Kidney capillary endothelial cell (primary cell): ENCODE measurements at regions not wholly inside any gene's neighbourhood (a gene's known extent, or its start where the extent isn't known, plus 50 kb on each side); places are given as distances from the start of the nearest gene placed in this dataset.
"Not testable (repeated sequence)": the region's sequence is repeated elsewhere in the genome, so short reads cannot be mapped to it uniquely, and the experiment has no call there.

Source experiments
- DNase-seq: peaks from one replicate; pipeline ENCODE4 v3.0.0-alpha.2; 2018; ENCODE audit warnings: low spot score

- no peak for DNase-seq
Measured at GRCh38 chr13:62799931-62800436, 1384.3 kb upstream of the PCDH20 start.

GRCh38 chr13:62799038-62799535 lies 1383.4 kb upstream of the PCDH20 start:
- DNase-seq, result no peak

GRCh38 chr13:62793850-62794249 lies 1378.2 kb upstream of the PCDH20 start:
- no peak for DNase-seq

GRCh38 chr13:62781866-62782265 lies 1366.2 kb upstream of the PCDH20 start:
- DNase-seq, result no peak

- no peak for DNase-seq
Measured at GRCh38 chr13:62779161-62779560, 1363.5 kb upstream of the PCDH20 start.

GRCh38 chr13:62767473-62767872 lies 1351.8 kb upstream of the PCDH20 start:
- DNase-seq, result no peak

GRCh38 chr13:62760724-62761123 lies 1345.1 kb upstream of the PCDH20 start:
- DNase-seq, result no peak

GRCh38 chr13:62747629-62748028 lies 1332.0 kb upstream of the PCDH20 start:
- DNase-seq, result no peak

- DNase-seq, result no peak
Measured at GRCh38 chr13:62747152-62747551, 1331.5 kb upstream of the PCDH20 start.

GRCh38 chr13:62729746-62730145 lies 1314.1 kb upstream of the PCDH20 start:
- not testable (repeated sequence) for DNase-seq

GRCh38 chr13:62721893-62722292 lies 1306.2 kb upstream of the PCDH20 start:
- no peak for DNase-seq

GRCh38 chr13:62711948-62712347 lies 1296.3 kb upstream of the PCDH20 start:
- not testable (repeated sequence) for DNase-seq

- no peak for DNase-seq
Measured at GRCh38 chr13:62710787-62711186, 1295.1 kb upstream of the PCDH20 start.

- no peak for DNase-seq
Measured at GRCh38 chr13:62706048-62706447, 1290.4 kb upstream of the PCDH20 start.

- no peak for DNase-seq
Measured at GRCh38 chr13:62704875-62705274, 1289.2 kb upstream of the PCDH20 start.

- no peak for DNase-seq
Measured at GRCh38 chr13:62702502-62702901, 1286.9 kb upstream of the PCDH20 start.

- no peak for DNase-seq
Measured at GRCh38 chr13:62697701-62698100, 1282.1 kb upstream of the PCDH20 start.

GRCh38 chr13:62696490-62696889 lies 1280.8 kb upstream of the PCDH20 start:
- DNase-seq, result no peak

GRCh38 chr13:62687732-62688131 lies 1272.1 kb upstream of the PCDH20 start:
- DNase-seq, result no peak

GRCh38 chr13:62684359-62684758 lies 1268.7 kb upstream of the PCDH20 start:
- no peak for DNase-seq

GRCh38 chr13:62682788-62683187 lies 1267.1 kb upstream of the PCDH20 start:
- DNase-seq, result no peak

- DNase-seq, result no peak
Measured at GRCh38 chr13:62678039-62678438, 1262.4 kb upstream of the PCDH20 start.

GRCh38 chr13:62663767-62664166 lies 1248.1 kb upstream of the PCDH20 start:
- no peak for DNase-seq

GRCh38 chr13:62659365-62659764 lies 1243.7 kb upstream of the PCDH20 start:
- DNase-seq, result no peak

GRCh38 chr13:62653371-62653770 lies 1237.7 kb upstream of the PCDH20 start:
- DNase-seq, result no peak
